UCSD-AML1 (cell line): ENCODE measurements at regions not wholly inside any gene's neighbourhood (a gene's known extent, or its start where the extent isn't known, plus 50 kb on each side); places are given as distances from the start of the nearest gene placed in this dataset.
A peak's percentile ranks its signal among the peaks of the same experiment; 100 is the strongest.

Experiments used
- DNase-seq: peaks from one replicate; lab custom pipeline; 2025; ENCODE audit not compliant: unreplicated experiment; lab: John Stamatoyannopoulos, UW

- DNase-seq = no peak
Observed at GRCh38 chr12:66960006-66960405, 281.1 kb upstream of the GRIP1 start.

- no peak for DNase-seq
Observed at GRCh38 chr12:66960704-66961690, 282.1 kb upstream of the GRIP1 start.

- DNase-seq = no peak
Observed at GRCh38 chr12:66962290-66962689, 283.4 kb upstream of the GRIP1 start.

- no peak for DNase-seq
Observed at GRCh38 chr12:66963901-66964300, 285.0 kb upstream of the GRIP1 start.

- DNase-seq = no peak
Observed at GRCh38 chr12:66964629-66965028, 285.8 kb upstream of the GRIP1 start.

GRCh38 chr12:66965621-66966020 lies 286.7 kb upstream of the GRIP1 start:
- no peak for DNase-seq

- no peak for DNase-seq
Observed at GRCh38 chr12:66971816-66972215, 292.9 kb upstream of the GRIP1 start.

GRCh38 chr12:66976526-66976925 lies 292.6 kb upstream of the CAND1 start:
- no peak for DNase-seq

- DNase-seq = no peak
Observed at GRCh38 chr12:66978802-66979201, 290.4 kb upstream of the CAND1 start.

- no peak for DNase-seq
Observed at GRCh38 chr12:66979251-66979650, 289.9 kb upstream of the CAND1 start.

- no peak for DNase-seq
Observed at GRCh38 chr12:66984077-66984476, 285.1 kb upstream of the CAND1 start.

GRCh38 chr12:66984962-66985361 lies 284.2 kb upstream of the CAND1 start:
- DNase-seq = no peak

GRCh38 chr12:66999141-66999540 lies 270.0 kb upstream of the CAND1 start:
- DNase-seq = no peak

- no peak for DNase-seq
Observed at GRCh38 chr12:67001251-67001650, 267.9 kb upstream of the CAND1 start.

GRCh38 chr12:67002720-67003119 lies 266.4 kb upstream of the CAND1 start:
- DNase-seq = no peak

GRCh38 chr12:67006610-67007009 lies 262.5 kb upstream of the CAND1 start:
- no peak for DNase-seq

GRCh38 chr12:67014642-67015041 lies 254.5 kb upstream of the CAND1 start:
- no peak for DNase-seq

- no peak for DNase-seq
Observed at GRCh38 chr12:67018105-67018504, 251.1 kb upstream of the CAND1 start.

GRCh38 chr12:67019070-67019469 lies 250.1 kb upstream of the CAND1 start:
- no peak for DNase-seq

- DNase-seq = peak; percentile 11
Observed at GRCh38 chr12:67025543-67026114, 243.5 kb upstream of the CAND1 start.

- no peak for DNase-seq
Observed at GRCh38 chr12:67026487-67027246, 242.5 kb upstream of the CAND1 start.

- no peak for DNase-seq
Observed at GRCh38 chr12:67028529-67028928, 240.6 kb upstream of the CAND1 start.
